ENCODE measurements at regions not wholly inside any gene's neighbourhood (a gene's known extent, or its start where the extent isn't known, plus 50 kb on each side); places are given as distances from the start of the nearest gene placed in this dataset.

GRCh38 chr5:9957214-9957613 is 292.5 kb downstream of the ATPSCKMT start:
- DNase-seq (ENCODE audit: low spot score) (no peak), ATAC-seq (ENCODE audit: low FRiP score) (no peak)
- TF ChIP-seq, protein P1, sequence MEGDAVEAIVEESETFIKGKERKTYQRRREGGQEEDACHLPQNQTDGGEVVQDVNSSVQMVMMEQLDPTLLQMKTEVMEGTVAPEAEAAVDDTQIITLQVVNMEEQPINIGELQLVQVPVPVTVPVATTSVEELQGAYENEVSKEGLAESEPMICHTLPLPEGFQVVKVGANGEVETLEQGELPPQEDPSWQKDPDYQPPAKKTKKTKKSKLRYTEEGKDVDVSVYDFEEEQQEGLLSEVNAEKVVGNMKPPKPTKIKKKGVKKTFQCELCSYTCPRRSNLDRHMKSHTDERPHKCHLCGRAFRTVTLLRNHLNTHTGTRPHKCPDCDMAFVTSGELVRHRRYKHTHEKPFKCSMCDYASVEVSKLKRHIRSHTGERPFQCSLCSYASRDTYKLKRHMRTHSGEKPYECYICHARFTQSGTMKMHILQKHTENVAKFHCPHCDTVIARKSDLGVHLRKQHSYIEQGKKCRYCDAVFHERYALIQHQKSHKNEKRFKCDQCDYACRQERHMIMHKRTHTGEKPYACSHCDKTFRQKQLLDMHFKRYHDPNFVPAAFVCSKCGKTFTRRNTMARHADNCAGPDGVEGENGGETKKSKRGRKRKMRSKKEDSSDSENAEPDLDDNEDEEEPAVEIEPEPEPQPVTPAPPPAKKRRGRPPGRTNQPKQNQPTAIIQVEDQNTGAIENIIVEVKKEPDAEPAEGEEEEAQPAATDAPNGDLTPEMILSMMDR (IDR thresholded peaks at IDR 0.05): no peak

- TF ChIP-seq, protein P1 (IDR thresholded peaks at IDR 0.05): no peak
- DNase-seq (ENCODE audit: low spot score) (no peak), ATAC-seq (ENCODE audit: low FRiP score) (no peak)
Observed at GRCh38 chr5:9956725-9957124, 293.0 kb downstream of the ATPSCKMT start.

- TF ChIP-seq, protein P1 (IDR thresholded peaks at IDR 0.05): no peak
- no peak for ATAC-seq (ENCODE audit: low FRiP score)
- DNase-seq (ENCODE audit: low spot score): no peak
Observed at GRCh38 chr5:9955586-9955985, 294.1 kb downstream of the ATPSCKMT start.

DNA sequence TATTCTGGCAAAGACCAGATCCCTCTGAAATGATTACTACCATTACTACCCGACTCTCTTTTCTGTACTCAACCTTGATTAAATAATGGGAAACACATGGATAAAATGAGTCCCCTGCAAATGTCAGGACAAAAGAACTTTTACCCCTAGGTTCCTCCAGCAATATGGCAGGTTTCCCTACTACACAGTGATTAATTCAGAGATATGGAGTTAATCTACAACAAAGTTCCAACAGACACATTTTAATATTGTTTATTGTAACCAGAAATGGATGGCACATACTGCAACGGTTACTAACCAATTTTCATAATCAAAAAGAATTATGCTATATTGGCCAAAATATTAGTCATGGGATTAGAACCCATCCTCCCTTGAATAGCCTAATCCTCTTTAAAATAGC is 294.8 kb downstream of the ATPSCKMT start:
- DNase-seq (ENCODE audit: low spot score) (no peak), ATAC-seq (ENCODE audit: low FRiP score) (no peak)
- TF ChIP-seq, protein P1 (IDR thresholded peaks at IDR 0.05): no peak

DNA sequence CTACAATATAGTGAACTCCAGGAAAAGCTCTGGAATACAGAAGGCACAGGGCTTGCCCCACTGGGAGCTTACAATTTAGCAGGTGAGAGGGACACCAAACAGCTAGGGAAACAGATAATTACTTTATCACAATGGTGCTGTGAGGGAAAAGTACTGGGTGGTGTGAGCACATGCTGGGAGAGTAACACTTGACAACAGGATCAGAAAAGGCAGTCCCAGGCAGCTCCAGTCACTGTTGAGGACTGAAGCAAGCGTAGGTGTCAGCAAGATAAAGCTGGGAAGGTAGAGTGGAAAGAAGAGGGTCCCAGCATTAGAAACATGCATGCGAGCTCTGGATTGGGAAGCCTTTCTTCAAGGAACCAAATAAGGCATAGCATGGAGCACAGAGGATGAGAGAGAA is 296.0 kb downstream of the ATPSCKMT start:
- no peak for ATAC-seq (ENCODE audit: low FRiP score)
- DNase-seq (ENCODE audit: low spot score): no peak
- TF ChIP-seq, protein P1 (IDR thresholded peaks at IDR 0.05): no peak

- DNase-seq (ENCODE audit: low spot score): no peak
- TF ChIP-seq, protein P1 (IDR thresholded peaks at IDR 0.05): no peak
- no peak for ATAC-seq (ENCODE audit: low FRiP score)
Observed at GRCh38 chr5:9951865-9952516, 297.7 kb downstream of the ATPSCKMT start.

DNA sequence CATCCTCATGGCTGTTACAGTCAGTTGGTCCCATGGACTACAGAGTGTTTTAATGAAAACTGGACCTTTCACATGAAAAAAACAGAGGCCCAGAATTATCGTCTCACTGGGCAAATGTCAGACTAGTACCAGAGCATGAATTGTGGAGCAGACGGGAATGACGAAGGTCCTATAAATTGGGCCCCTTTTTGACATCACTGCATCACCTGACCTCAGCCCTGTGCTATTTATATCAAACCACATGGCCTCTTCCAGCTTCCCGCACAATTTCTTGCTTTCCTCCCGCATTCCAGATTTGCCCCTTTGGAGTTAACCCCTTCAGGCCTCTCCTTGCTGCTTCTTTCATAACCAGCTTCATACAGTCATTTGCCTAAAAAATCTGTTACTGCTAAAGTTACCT is 301.7 kb downstream of the ATPSCKMT start:
- DNase-seq (ENCODE audit: low spot score) (no peak), ATAC-seq (ENCODE audit: low FRiP score) (no peak)
- TF ChIP-seq, protein P1 (IDR thresholded peaks at IDR 0.05): no peak

Data from omental fat pad (tissue), 3 donors.